Tongue (tissue), 1 donor: ENCODE measurements at regions not wholly inside any gene's neighbourhood (a gene's known extent, or its start where the extent isn't known, plus 50 kb on each side); places are given as distances from the start of the nearest gene placed in this dataset.

ENCODE experiments used
- DNase-seq: peaks from one replicate; pipeline ENCODE4 v3.0.0-alpha.2; 2015

- DNase-seq = no peak
Measured at GRCh38 chr11:45436966-45437365, 150.8 kb upstream of the SYT13 start.

DNA sequence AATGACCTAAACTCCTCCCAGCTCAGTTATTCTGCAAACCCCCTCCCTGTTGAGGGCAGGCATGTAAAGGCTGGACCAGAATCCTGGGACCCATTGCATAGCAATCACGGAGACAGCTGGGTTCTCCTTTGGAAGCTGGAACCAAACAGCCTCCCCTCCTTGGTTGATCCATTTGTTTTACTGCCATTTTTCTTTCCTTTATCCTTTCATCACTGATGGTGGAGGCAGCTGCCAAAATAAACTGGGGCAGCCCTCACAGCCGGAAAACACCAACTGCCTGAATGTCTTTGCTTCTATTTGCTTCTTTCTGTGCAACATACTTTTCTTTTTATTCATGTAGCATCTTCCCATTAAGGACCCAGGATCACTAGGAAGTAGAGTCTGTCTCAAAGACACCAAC is 150.0 kb upstream of the SYT13 start:
- no peak for DNase-seq

GRCh38 chr11:45435706-45436105 is 149.6 kb upstream of the SYT13 start:
- DNase-seq = no peak

GRCh38 chr11:45432910-45433309 is 146.8 kb upstream of the SYT13 start:
- DNase-seq = no peak

DNA sequence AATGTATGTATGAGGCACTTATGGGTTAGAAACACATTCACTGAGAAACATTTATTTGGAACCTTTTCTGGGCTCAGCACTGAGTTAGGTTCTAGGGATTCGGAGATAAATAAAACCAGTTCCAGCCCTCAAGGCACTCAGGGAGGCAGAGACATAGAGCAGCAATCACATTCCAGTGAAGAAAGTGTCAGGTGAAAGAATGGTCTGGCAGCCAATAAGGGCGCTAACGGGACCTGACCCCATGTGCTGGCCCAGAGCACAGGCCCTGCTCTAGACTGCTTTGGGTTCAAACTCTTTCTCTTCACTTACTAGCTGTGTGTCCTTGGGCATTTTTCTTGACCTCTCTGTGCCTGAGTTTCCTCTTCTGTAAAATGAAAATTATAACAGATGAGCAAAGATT is 146.0 kb upstream of the SYT13 start:
- DNase-seq = no peak

GRCh38 chr11:45431046-45432018 is 145.2 kb upstream of the SYT13 start:
- no peak for DNase-seq

- no peak for DNase-seq
Measured at GRCh38 chr11:45430361-45430760, 144.2 kb upstream of the SYT13 start.

DNA sequence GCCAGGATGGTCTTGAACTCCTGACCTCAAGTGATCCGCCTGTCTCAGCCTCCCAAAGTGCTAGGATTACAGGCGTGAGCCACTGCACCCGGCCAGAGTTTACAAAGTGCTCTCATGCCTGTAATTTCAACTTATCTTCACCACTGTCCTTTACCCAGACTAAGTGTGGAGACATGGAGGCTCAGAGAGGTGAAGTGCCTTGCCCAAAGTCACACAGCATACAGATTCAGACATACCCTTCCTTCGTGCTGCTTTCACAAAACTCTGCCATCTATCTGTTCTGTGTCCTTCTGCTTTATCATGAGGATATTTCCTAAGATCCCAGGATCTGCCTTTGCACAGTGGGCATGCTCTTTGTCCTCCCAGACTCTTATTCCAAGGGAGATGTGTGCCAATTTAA is 143.6 kb upstream of the SYT13 start:
- no peak for DNase-seq

- DNase-seq = no peak
Measured at GRCh38 chr11:45428541-45429230, 142.5 kb upstream of the SYT13 start.

DNA sequence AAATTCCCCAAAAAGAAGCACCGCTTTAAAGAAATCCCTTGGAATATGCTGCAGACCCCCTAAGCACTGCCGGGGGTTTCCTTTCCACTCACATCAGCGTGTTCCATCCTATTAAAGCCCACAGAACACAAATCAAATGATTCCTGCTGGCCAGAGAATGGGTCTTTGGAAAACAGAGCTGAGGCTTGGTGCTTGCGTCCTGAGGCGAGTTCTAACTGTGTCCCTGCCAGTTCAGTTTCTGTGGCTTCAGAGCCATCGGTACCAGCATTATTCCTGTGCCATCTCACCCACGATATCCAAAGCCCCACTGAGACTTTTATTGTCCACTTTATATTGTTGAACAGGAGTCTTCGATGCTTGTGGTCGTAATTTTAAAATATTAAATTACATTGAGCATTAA is 142.0 kb upstream of the SYT13 start:
- no peak for DNase-seq

DNA sequence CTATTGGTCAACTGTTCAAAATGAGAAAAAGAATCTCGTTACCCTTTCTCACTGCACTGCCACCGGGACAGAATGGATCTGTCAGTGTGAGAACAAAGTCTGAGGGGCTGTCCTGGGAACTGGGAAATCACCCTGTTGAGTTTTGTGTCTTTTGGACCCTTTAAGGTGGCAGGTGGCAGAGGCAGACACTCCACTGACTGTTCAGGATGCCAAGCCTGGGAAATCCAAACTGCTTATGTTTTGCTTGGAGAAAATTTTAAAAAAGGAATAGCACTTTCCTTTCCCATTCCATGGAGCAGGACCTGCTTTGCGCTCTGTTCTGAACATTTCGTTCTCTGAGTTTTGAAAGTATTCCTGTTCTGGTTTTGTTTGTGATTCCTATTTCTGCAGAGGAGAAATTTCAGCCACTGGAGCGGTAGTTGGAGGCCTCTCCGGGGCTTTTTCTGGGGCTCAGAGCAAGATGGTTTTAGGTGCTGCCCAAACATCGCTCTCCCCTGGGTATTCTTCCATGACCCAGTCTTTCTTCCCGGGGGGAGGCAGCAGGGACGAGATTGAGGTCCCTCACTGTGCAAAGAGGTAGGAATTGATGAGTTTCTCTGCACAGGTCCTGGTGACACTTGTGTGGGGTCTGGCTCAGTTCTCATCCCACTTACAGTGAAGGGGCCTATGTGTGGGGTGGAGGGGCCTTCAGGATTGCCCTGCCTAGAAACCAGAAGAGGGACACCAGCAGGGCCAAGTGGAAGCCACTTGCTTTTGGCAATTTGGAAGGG is 138.5 kb upstream of the SYT13 start:
- no peak for DNase-seq

DNA sequence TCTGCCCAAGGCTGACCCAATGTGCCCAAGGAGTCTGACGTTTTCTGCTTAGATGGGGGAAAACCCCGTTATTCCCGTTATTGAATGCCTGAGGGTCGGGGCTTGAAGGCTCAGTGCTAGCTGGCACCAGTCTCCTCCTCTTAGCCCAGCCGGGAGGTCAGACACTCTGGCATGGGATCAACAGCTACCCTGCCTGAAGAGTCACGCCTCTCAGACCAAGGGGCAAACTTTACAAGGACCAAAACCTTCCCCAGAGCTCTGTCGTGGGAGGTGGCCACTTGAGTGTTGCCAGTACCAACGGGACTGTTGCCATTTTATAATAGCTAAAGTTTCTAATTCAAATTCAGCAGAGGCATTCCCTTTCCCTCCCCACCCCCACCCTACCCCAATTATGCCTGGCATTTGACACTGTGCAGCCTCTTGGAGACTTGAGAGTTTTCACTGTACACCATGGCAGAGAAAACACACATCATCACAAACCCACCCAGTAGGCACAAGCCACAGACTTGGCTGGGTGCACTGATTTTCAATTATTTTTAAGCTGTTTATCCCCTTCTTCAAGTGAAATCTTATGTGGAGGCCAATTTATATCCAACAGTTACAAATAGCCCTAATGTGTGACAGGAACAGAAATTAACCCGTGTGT is 137.5 kb upstream of the SYT13 start:
- DNase-seq = peak; percentile 62

GRCh38 chr11:45423036-45423435 is 136.9 kb upstream of the SYT13 start:
- DNase-seq = no peak

DNA sequence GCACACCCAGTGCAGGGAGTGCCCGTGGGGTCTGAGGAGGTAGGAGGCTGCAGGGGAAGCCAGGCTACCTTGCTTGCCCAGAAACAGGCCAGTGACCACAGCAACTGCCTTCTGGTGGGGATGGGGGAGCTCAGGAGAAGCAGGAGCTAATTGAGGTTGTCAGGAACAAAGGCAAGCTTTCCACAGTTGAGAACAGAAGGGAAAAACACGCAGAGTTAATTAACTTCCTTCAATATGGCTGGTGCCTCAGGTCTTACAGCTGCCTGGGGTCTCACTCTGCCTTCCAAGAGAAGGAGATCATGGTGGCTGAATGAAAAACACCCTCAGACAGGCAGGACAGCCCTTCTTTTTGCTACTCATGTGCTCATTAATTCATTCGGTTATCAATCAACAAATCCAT is 127.9 kb upstream of the SYT13 start:
- no peak for DNase-seq

DNA sequence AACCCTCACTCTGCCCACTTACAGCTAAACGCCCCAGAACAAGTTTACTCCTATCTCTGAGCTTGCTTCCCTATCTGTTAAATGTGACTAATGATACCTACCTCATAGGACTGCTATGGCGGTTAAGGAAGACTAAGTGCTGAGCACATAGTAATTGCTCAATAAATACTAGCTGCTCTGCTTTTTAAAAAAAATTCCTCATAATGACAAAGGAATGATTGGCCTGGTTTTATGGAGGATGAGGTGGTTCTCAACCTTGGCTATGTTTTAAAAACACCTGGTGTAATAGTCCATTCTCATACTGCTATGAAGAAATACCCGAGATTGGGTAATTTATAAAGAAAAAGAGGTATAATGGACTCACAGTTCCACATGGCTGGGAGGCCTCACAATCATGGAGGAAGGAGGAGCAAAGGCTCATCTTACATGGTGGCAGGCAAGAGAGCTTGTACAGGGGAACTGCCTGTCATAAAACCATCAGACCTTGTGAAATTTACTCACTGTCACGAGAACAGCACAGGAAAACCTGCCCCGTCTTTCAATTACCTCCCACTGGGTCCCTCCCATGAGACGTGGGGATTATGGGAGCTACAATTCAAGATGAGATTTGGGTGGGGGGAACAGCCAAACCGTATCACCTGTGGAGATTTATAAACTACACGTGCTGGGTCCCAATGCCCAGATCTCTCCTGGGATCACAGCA is 127.2 kb upstream of the SYT13 start:
- DNase-seq = no peak

DNA sequence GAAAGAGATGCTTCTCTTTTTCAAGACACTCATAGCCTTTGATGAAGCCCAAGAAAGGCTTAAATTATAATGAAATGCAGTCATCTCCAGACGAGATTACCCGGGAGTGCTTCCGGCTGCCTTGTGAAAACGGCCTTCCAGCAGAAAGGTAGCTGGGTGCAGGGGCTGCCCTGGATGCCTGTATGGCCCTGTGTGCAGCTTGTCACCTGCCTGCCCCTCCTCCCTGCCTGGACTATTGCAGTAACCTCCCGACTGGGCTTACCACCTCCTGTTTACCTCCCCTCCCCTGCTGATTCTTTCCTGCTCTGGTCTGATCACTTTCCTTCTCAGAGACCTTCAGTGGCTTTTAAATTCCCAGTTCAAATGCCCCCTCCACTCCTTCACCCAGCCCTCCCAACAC is 126.4 kb upstream of the SYT13 start:
- DNase-seq = no peak

- DNase-seq = no peak
Measured at GRCh38 chr11:45412051-45412471, 125.9 kb upstream of the SYT13 start.

- DNase-seq = peak; percentile 24
Measured at GRCh38 chr11:45411228-45411946, 125.2 kb upstream of the SYT13 start.

- DNase-seq = no peak
Measured at GRCh38 chr11:45410391-45411227, 124.5 kb upstream of the SYT13 start.

DNA sequence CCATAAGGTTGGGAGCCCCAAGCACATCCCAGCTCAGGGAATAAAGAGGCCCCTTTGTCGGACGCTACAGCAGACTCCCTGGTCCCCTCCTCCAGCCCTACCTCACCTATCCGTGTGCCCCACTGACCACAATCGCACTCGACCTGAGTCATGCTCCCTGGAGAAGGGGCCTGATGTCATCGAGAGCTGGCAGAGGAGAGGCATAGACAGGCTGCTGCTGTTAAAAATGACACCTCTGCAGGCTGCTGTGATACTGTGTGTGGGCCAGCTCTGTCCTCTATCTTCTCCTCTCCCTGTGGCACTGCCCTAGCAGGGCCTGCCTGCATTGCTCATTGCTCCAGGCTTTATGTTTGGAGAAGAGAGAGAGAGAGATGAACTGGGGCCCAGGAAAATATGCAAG is 123.4 kb upstream of the SYT13 start:
- DNase-seq = no peak
